GM21528 (cell line): ENCODE measurements at regions not wholly inside any gene's neighbourhood (a gene's known extent, or its start where the extent isn't known, plus 50 kb on each side); places are given as distances from the start of the nearest gene placed in this dataset.
"Not testable (repeated sequence)": the region's sequence is repeated elsewhere in the genome, so short reads cannot be mapped to it uniquely, and the experiment has no call there.

Source experiments
- ATAC-seq: cut with Tn5 transposase; IDR thresholded peaks from one replicate; pipeline ENCODE4 v1.9.1; 2021; ENCODE audit warnings: mild to moderate bottlenecking, moderate library complexity; ENCODE audit not compliant: unreplicated experiment, low FRiP score

DNA sequence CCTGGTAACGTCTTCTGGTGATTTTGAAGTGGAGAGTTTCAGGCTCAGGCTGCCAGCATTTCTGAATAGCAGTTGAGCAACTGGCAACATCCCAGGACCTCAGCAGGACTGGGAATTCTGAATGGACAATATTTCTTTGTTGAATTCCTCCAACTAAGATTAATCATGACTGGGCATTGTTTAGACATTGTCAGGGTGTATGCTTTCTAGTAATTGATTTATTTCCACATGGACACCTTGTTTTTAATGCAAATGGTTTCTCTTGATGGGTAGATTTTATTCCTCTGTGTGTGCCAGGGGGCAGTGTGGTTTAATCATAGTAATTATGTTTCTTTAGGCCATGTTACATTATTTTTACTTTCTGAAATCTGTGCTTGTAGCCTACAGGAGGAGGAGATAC lies 1004.7 kb upstream of the LCORL start:
- no peak for ATAC-seq

DNA sequence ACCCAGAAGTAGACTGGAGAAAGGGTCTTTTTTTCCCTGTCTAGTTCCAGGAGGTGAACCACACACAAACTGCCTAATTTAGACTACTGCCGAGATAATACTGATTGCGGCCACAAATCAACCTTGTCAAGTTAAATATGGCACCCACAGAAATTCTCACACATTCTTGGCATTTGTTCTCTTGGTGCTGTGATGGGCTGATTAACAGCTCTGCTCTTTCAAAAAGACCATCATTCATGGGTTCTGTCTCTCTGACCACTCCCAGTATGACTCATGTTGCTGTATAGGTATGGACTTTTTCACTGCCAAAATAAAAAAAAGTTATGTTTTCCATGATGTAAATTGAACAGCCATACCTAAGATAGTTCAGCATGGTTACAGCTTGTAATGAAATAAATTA lies 1003.5 kb upstream of the LCORL start:
- no peak for ATAC-seq

DNA sequence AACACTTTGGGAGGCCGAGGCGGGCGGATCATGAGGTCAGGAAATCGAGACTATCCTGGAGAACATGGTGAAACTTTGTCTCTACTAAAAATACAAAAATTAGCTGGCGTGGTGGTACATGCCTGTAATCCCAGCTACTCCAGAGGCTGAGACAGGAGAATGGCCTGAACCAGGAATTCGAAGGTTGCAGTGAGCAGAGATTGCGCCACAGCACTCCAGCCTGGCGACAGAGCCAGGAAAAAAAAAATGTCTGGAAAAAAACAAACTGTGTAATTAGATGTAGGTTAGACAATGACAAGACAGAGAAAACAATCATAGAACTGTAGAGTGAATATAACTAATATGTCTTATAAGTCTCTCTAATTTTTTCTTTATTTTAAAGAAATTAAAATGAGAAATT lies 1002.5 kb upstream of the LCORL start:
- no peak for ATAC-seq

DNA sequence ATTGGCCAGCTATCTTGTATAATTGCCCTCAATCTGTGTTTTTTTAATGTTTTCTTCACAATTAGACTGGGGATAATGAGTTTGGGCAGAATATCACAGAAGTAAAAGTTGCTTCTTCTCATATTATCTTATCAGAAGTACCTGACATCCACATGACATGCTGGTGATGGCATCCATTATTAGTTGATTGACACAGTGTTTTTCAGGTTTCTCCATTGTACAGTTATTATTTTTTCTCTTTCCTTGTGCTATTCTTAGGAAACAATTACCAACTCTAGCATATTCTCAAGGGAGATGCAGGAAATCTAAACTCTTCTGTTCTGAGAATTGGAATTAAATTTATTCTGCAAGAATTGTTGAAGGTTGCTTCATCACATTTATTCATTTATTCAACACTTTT lies 1000.1 kb upstream of the LCORL start:
- no peak for ATAC-seq

DNA sequence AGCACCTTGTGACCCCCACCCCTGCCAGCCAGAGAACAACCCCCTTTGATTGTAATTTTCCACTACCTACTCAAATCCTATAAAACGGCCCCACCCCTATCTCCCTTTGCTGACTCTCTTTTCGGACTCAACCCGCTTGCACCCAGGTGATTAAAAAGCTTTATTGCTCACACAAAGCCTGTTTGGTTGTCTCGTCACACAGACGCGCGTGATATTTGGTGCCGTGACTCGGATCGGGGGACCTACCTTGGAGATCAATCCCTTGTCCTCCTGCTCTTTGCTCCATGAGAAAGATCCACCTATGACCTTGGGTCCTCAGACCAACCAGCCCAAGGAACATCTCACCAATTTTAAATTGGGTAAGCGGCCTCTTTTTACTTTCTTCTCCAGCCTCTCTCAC lies 995.0 kb upstream of the LCORL start:
- ATAC-seq, result not testable (repeated sequence)

DNA sequence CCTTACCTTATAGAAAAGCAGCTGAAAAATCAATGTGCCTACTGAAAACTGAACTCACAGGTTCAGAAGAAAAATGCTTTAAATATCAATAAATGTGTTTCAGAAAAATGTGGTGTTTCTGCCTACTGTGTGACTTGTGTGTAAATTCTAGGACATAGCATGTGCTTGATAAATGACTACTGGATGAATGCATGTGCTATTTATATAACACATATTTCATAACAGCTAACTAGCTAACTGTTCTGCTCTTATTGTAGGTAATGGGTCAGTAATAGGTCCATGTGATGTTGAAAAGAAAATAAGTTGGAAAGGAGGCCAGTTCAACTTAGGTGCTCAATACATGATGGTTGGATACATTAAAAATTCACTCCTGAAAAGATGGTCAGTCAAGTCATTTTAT lies 993.0 kb upstream of the LCORL start:
- no peak for ATAC-seq

GRCh38 chr4:19010761-19011160 lies 989.2 kb upstream of the LCORL start:
- no peak for ATAC-seq

DNA sequence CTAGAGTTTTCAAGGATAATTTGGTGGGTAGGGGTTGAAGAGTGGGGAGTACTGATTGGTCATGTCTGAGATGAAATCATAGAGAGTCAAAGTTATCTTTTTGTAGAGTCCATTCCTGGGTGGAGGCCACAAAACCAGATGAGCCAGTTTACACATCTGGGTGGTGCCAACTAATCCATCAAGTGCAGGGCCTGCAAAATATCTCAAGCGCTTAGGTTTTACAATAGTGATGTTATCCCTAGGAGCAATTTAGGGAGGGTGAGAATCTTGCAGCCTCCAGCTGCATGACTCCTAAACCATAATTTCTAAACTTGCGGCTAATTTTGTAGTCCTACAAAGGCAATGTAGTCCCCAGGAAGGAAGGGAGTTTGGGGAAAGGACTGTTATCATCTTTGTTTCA lies 988.3 kb upstream of the LCORL start:
- ATAC-seq, result no peak

- ATAC-seq, result no peak
Observed at GRCh38 chr4:19005211-19005610, 983.7 kb upstream of the LCORL start.

- ATAC-seq, result no peak
Observed at GRCh38 chr4:19002170-19002569, 980.6 kb upstream of the LCORL start.

DNA sequence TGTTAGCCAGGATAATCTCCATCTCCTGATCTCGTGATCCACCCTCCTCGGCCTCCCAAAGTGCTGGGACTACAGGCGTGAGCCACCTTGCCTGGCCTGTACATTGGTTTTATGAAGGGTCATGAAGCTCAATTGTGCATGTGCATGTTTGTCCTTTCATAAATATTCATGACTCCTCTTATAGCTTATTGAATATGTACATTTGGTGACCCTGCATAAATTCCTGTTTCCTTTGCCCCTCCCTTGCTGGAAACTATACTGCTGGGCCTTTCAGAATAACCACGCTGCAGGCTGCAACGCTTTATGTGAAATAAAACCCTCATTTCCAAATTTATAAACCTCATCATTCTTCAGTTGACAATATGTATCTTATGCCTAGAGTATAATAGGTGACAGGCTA lies 978.0 kb upstream of the LCORL start:
- ATAC-seq, result no peak

GRCh38 chr4:18981234-18981615 lies 959.7 kb upstream of the LCORL start:
- no peak for ATAC-seq

GRCh38 chr4:18980516-18981233 lies 959.1 kb upstream of the LCORL start:
- peak; percentile 87 for ATAC-seq

DNA sequence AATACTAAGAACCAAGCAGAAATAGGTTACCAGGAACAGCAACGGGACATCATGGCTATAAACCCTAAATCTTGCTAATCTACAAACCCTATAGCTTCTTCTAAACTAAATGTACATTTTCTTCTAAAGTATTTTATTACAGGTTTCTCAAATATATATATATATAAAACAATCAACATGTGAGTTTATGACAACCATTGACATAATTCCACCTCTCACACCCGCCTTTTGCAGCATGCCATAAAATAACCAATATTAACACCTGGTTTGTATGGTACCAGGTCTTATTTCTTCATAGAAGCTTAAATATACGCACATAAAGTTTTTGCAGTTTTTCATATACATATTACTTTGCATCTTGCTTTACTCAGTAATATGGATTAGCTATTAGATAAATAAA lies 955.3 kb upstream of the LCORL start:
- no peak for ATAC-seq

GRCh38 chr4:18975916-18976808 lies 954.6 kb upstream of the LCORL start:
- no peak for ATAC-seq

DNA sequence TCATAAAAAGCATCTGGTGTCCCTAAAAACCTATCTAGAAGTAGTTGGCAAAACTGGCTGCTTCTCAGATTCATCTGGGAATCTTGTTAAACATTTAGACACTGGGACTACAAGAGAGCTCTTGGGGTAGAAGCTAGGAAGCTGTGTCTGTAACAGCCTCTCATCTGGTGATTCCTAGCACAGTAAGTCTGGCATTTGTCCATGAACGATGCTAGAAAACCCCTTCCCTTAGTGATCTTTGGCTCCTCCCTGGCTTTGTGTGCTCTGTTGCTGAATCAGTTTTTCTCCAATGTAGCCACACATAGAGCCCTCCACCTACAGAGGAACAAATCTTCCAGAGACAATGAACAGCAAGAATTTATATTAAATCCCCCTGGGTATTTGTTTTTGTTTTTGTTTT lies 951.7 kb upstream of the LCORL start:
- no peak for ATAC-seq

DNA sequence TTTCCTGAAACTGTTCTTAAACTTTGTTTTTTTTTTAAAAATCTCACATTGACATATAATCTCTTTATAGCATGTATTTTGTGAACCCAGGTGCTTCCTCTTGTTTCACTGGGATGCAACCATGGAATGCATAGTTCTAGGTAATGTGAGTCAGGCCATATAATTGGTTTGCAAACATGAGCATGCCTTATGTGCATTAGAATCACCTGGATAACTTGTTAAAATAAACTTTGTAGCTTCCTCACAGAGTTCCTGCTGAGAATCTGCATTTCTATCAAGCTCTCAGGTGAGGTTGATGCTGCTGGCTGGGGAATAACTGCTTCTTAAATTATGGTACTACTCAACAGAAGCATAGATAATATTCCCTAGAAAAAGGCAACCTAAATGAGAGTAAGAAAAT lies 940.3 kb upstream of the LCORL start:
- ATAC-seq, result no peak

DNA sequence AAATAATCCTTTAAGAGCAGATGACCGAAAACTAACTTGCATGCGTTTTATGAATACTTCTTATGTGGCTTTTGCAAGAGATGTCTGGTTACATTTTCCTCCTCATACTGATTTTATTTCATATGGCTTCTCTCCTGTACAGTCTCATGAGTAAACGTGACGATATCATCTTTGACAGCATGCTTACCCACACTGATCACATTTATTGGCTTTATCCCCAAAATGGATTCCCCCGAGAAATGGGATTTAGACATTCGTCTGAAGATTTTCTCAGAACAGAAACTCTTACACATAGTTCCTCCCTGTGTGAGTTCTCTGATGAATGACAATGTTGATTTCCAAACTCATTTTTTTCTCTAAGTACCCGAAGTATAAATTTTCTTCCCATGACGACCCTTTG lies 939.7 kb upstream of the LCORL start:
- ATAC-seq, result no peak

GRCh38 chr4:18957716-18958115 lies 936.2 kb upstream of the LCORL start:
- ATAC-seq, result no peak

GRCh38 chr4:18954538-18954937 lies 933.0 kb upstream of the LCORL start:
- no peak for ATAC-seq

- no peak for ATAC-seq
Observed at GRCh38 chr4:18953613-18954012, 932.1 kb upstream of the LCORL start.

DNA sequence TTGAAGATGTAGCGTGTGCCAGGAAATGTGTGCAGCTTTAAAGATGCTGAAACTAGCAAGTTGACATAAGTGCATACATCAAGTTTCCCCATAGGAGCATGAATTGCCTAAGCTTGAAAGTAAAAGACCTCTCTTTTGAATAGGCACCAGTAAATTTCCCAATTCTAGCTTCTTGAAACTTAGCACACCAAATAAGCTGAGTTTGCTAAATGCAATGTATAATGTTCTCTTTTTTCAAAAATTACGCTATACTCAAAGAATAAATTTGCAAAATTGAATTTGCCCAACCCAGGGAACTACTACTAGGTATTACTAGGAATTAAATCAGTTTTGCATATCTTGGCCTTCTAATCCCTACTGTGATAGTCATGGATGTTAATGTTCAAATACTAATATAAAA lies 923.9 kb upstream of the LCORL start:
- ATAC-seq, result no peak
